ENCODE measurements at regions not wholly inside any gene's neighbourhood (a gene's known extent, or its start where the extent isn't known, plus 50 kb on each side); places are given as distances from the start of the nearest gene placed in this dataset.
"Not testable (repeated sequence)": the region's sequence is repeated elsewhere in the genome, so short reads cannot be mapped to it uniquely, and the experiment has no call there.

DNA sequence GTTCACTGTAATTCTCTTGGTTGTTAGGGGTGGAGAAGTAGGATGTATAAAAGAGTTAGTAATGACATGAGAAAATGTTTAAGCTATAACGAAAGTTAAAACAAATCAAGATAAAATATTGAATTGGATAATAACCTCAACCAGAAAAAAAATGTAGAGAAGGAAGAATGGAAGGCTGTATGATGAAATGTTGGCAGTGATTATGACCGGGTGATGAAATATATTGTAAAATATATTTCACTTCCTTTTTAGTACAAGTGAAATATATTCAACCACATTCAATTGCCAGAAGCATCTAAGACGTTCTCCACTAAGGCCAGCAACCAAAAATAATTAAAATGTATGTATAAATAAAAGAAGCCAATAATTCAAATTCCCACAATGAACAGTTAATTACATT is 309.3 kb upstream of the FGF13 start:
- Histone ChIP-seq H3K27me3 (no peaks in the 10 kb centered on the region), H3K4me1 (no peaks in the 10 kb centered on the region), H3K9me3 (peaks cover under 1 to 2% of the 10 kb centered on the region in 2 donors), H3K36me3 (no peaks in the 10 kb centered on the region), H3K27ac (no peak overlapping the region), H3K4me3 (no peak overlapping the region)
- intact Hi-C loops (cut with DNase I): no loop called here
- no peak for DNase-seq (ENCODE audit: low spot score in 2 of 2)
- no peak for TF ChIP-seq CTCF (IDR thresholded peaks at IDR 0.05)

GRCh38 chrX:139018436-139018835 is 306.9 kb upstream of the FGF13 start:
- no peak overlapping the region for H3K27ac ChIP-seq
- no peak for DNase-seq (ENCODE audit: low spot score in 2 of 2)
- no peaks in the 10 kb centered on the region for H3K36me3 ChIP-seq
- intact Hi-C loops (cut with DNase I): no loop called here
- H3K27me3 ChIP-seq: no peaks in the 10 kb centered on the region
- peaks cover 3 to 8% of the 10 kb centered on the region in 2 donors for H3K9me3 ChIP-seq
- no peak overlapping the region for H3K4me3 ChIP-seq
- H3K4me1 ChIP-seq: no peaks in the 10 kb centered on the region
- no peak for TF ChIP-seq CTCF (IDR thresholded peaks at IDR 0.05)

- no peak for DNase-seq (ENCODE audit: low spot score in 2 of 2)
- H3K4me1 ChIP-seq: no peaks in the 10 kb centered on the region
- intact Hi-C loops (cut with DNase I): no loop called here
- H3K4me3 ChIP-seq: no peak overlapping the region
- peaks cover 3 to 8% of the 10 kb centered on the region in 2 donors for H3K9me3 ChIP-seq
- H3K27ac ChIP-seq: no peak overlapping the region
- no peak for TF ChIP-seq CTCF (IDR thresholded peaks at IDR 0.05)
- no peaks in the 10 kb centered on the region for H3K27me3 ChIP-seq
- no peaks in the 10 kb centered on the region for H3K36me3 ChIP-seq
These were observed 304.1 kb upstream of the FGF13 start for GRCh38 chrX:139015627-139016026.

- no peak for TF ChIP-seq CTCF (IDR thresholded peaks at IDR 0.05)
- no peak for DNase-seq (ENCODE audit: low spot score in 2 of 2)
- Histone ChIP-seq H3K36me3 (no peaks in the 10 kb centered on the region), H3K4me3 (no peak overlapping the region), H3K9me3 (no peaks in the 10 kb centered on the region), H3K27me3 (no peaks in the 10 kb centered on the region), H3K4me1 (no peaks in the 10 kb centered on the region), H3K27ac (no peak overlapping the region)
- intact Hi-C loops (cut with DNase I): no loop called here
These were observed 296.7 kb upstream of the FGF13 start for GRCh38 chrX:139008185-139008584.

GRCh38 chrX:139003856-139004527 is 292.5 kb upstream of the FGF13 start:
- H3K9me3 ChIP-seq; DNase-seq (ENCODE audit: low spot score in 2 of 2); H3K4me3 ChIP-seq; H3K4me1 ChIP-seq; intact Hi-C loops (cut with DNase I); H3K27me3 ChIP-seq; H3K27ac ChIP-seq; H3K36me3 ChIP-seq: not testable (repeated sequence)

- Histone ChIP-seq H3K27ac (no peak overlapping the region), H3K36me3 (no peaks in the 10 kb centered on the region), H3K4me1 (no peaks in the 10 kb centered on the region), H3K4me3 (no peak overlapping the region), H3K9me3 (no peaks in the 10 kb centered on the region), H3K27me3 (no peaks in the 10 kb centered on the region)
- TF ChIP-seq CTCF (IDR thresholded peaks at IDR 0.05): no peak
- intact Hi-C loops (cut with DNase I): no loop called here
- no peak for DNase-seq (ENCODE audit: low spot score in 2 of 2)
These were observed 290.8 kb upstream of the FGF13 start for GRCh38 chrX:139002319-139002718.
